B cell (primary cell): ENCODE measurements at regions not wholly inside any gene's neighbourhood (a gene's known extent, or its start where the extent isn't known, plus 50 kb on each side); places are given as distances from the start of the nearest gene placed in this dataset.

ENCODE experiments used
- ATAC-seq: fragments of 200-7000 bp; cut with Tn5 transposase; one replicate; pipeline ENCODE4 v1.10.0; 2021; ENCODE audit warnings: low read depth, mild to moderate bottlenecking, moderate number of reproducible peaks, moderate library complexity
- CTCF ChIA-PET: fragments of 350-600 bp; sonication (Branson Sonifier 250); formaldehyde crosslinking; loops from one replicate; lab custom pipeline; 2021; ENCODE audit warnings: antibody characterized with exemption, inconsistent platforms; lab: Charles Lee
- POLR2A ChIA-PET: fragments of 350-600 bp; sonication (Branson Sonifier 250); formaldehyde crosslinking; loops from one replicate; lab custom pipeline; 2021; ENCODE audit warnings: antibody characterized with exemption; lab: Charles Lee
- DNase-seq: peaks from one replicate; pipeline ENCODE4 v3.0.0; 2013
- H2AFZ ChIP-seq: 2 replicates; pipeline ENCODE4 v1.6.1; 2012; ENCODE audit warnings: mild to moderate bottlenecking, low read depth, low read length; ENCODE audit not compliant: insufficient read depth, poor library complexity, severe bottlenecking
- H3K27ac ChIP-seq, 2 donors: 1 replicate in 1 of 2; 2 replicates in 1 of 2; pipeline ENCODE4 v1.5.1; 2012 to 2013; ENCODE audit warnings: low read length in 2 of 2, mild to moderate bottlenecking in 2 of 2, moderate library complexity in 1 of 2
- H3K27me3 ChIP-seq, 4 experiments: fragments of 200-600 bp in 1 of 4; sonication (generic) in 1 of 4; replicated peaks in 1 of 4; 1 replicate in 2 of 4; 2 replicates in 2 of 4; pipeline versions ENCODE4 v1.6.1 to v1.7.0; 2013 to 2016; ENCODE audit warnings: low read length in 3 of 4, mild to moderate bottlenecking in 2 of 4, mixed read lengths in 1 of 4, moderate library complexity in 1 of 4; ENCODE audit not compliant: insufficient read depth in 4 of 4, control insufficient read depth in 3 of 4; ENCODE audit errors: control extremely low read depth in 1 of 4
- H3K36me3 ChIP-seq, 2 experiments: replicated peaks in 1 of 2; 1 replicate in 1 of 2; 2 replicates in 1 of 2; pipeline versions ENCODE4 v1.6.1 to v1.7.1; 2013; ENCODE audit warnings: low read length in 1 of 2; ENCODE audit not compliant: insufficient read depth in 2 of 2, control insufficient read depth in 1 of 2; ENCODE audit errors: control extremely low read depth in 1 of 2, extremely low read depth in 1 of 2
- H3K4me1 ChIP-seq, 2 donors: fragments of 200-600 bp in 1 of 2; sonication (generic) in 1 of 2; 1 replicate in 1 of 2; 2 replicates in 1 of 2; pipeline versions ENCODE4 v1.5.1 to v1.6.1; 2013 to 2017; ENCODE audit warnings: low read length in 2 of 2; ENCODE audit not compliant: control insufficient read depth in 2 of 2, insufficient read depth in 2 of 2
- H3K4me2 ChIP-seq: replicated peaks from 2 replicates; pipeline ENCODE3; 2012; ENCODE audit warnings: mild to moderate bottlenecking, low read depth, low read length; ENCODE audit not compliant: poor library complexity, severe bottlenecking
- H3K4me3 ChIP-seq, 5 experiments: fragments of 200-600 bp in 1 of 5; sonication (generic) in 1 of 5; 1 replicate in 3 of 5; 2 replicates in 2 of 5; pipeline versions ENCODE4 v1.5.1 to v1.7.0; 2011 to 2016; ENCODE audit warnings: low read length in 4 of 5, mild to moderate bottlenecking in 4 of 5, low read depth in 2 of 5, control low read depth in 1 of 5, moderate library complexity in 1 of 5; ENCODE audit not compliant: insufficient read depth in 1 of 5; ENCODE audit errors: control extremely low read depth in 1 of 5, extremely low read depth in 1 of 5
- H3K79me2 ChIP-seq: fragments of 200-600 bp; sonication (generic); one replicate; pipeline ENCODE4 v1.6.0; 2016; ENCODE audit warnings: low read length; ENCODE audit not compliant: control insufficient read depth, insufficient read depth
- H3K9ac ChIP-seq: fragments of 200-600 bp; sonication (generic); 2 replicates; pipeline ENCODE4 v1.6.1; 2017; ENCODE audit warnings: mild to moderate bottlenecking, low read length, moderate library complexity
- H3K9me3 ChIP-seq, 3 donors: one replicate each; pipeline versions ENCODE4 v1.6.1 to v1.7.1; 2013; ENCODE audit warnings: low read length in 2 of 3; ENCODE audit not compliant: control insufficient read depth in 2 of 3, insufficient read depth in 1 of 3; ENCODE audit errors: control extremely low read depth in 1 of 3
- H4K20me1 ChIP-seq: 2 replicates; pipeline ENCODE4 v1.6.0; 2012; ENCODE audit warnings: mild to moderate bottlenecking, low read length; ENCODE audit not compliant: insufficient read depth, control insufficient read depth, poor library complexity, severe bottlenecking
- H3K27ac Mint-ChIP-seq: one replicate; pipeline ENCODE4 v1.8.0; 2021; ENCODE audit warnings: mixed read lengths
- H3K27me3 Mint-ChIP-seq: one replicate; pipeline ENCODE4 v1.8.0; 2021; ENCODE audit warnings: mixed read lengths
- H3K4me1 Mint-ChIP-seq: one replicate; pipeline ENCODE4 v1.8.0; 2021; ENCODE audit warnings: mixed read lengths
- H3K4me3 Mint-ChIP-seq: one replicate; pipeline ENCODE4 v1.8.0; 2021; ENCODE audit warnings: mixed read lengths
- H3K9me3 Mint-ChIP-seq: one replicate; pipeline ENCODE4 v1.8.0; 2022; ENCODE audit warnings: mixed read lengths; ENCODE audit not compliant: insufficient read depth
- EZH2 ChIP-seq: IDR thresholded peaks from 2 replicates; pipeline ENCODE4 v1.6.1; 2012; ENCODE audit warnings: borderline replicate concordance, low read depth, mild to moderate bottlenecking, moderate library complexity, low read length; ENCODE audit not compliant: insufficient read depth, poor library complexity, severe bottlenecking
- WGBS: methylation state at CpG from one replicate; pipeline ENCODE4 v1.1.5; 2013; ENCODE audit warnings: missing lambda C conversion rate; ENCODE audit not compliant: insufficient coverage; 5-methylcytosine and 5-hydroxymethylcytosine counted together
- intact Hi-C: fragments of 100-400 bp; cut with micrococcal nuclease; formaldehyde crosslinking; loops from one replicate; pipeline ENCODE4 v1.10.0; 2022
- TF ChIP-seq, protein P1 (sequence below): fragments of 200-600 bp; IDR thresholded peaks from one replicate; pipeline ENCODE4 v1.8.0; 2022; ENCODE audit warnings: antibody characterized with exemption, mild to moderate bottlenecking

DNA sequence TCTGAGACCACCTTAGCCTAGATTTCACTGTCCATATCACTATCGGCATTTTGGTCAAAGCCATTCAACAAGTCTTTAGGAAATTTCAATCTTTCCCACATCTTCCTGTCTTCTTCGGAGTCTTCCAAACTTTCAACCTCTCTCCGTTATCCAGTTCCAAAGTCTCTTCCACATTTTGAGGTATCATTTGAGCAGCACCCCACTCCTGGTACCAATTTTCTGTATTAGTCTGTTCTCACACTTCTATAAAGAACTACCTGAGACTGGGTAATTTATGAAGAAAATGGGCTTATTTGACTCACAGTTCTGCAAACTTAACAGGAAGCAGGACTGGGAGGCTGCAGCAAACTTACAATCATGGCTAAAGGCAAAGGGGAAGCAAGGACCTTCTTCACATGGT lies 215.5 kb downstream of the CYLC2 start:
- H3K79me2 ChIP-seq, result no peaks in the 10 kb centered on the region
- H3K4me1 ChIP-seq, result no peaks in the 10 kb centered on the region
- H3K36me3 ChIP-seq, result no peaks in the 10 kb centered on the region
- POLR2A ChIA-PET, result no interaction called here
- H4K20me1 ChIP-seq, result no peaks in the 10 kb centered on the region
- no peaks in the 10 kb centered on the region for H3K27me3 Mint-ChIP-seq
- intact Hi-C loops, result no loop called here
- no peak overlapping the region for H3K9ac ChIP-seq
- WGBS, result 100% methylated on average over 2 of the region's 3 CpGs
- no peak for DNase-seq
- H3K4me1 Mint-ChIP-seq, result no peaks in the 10 kb centered on the region
- H3K27me3 ChIP-seq, result no peaks in the 10 kb centered on the region
- CTCF ChIA-PET, result no interaction called here
- no peak overlapping the region for H3K27ac ChIP-seq
- peaks cover 14% of the 10 kb centered on the region for H3K9me3 Mint-ChIP-seq
- TF ChIP-seq EZH2, result no peak
- TF ChIP-seq, protein P1, sequence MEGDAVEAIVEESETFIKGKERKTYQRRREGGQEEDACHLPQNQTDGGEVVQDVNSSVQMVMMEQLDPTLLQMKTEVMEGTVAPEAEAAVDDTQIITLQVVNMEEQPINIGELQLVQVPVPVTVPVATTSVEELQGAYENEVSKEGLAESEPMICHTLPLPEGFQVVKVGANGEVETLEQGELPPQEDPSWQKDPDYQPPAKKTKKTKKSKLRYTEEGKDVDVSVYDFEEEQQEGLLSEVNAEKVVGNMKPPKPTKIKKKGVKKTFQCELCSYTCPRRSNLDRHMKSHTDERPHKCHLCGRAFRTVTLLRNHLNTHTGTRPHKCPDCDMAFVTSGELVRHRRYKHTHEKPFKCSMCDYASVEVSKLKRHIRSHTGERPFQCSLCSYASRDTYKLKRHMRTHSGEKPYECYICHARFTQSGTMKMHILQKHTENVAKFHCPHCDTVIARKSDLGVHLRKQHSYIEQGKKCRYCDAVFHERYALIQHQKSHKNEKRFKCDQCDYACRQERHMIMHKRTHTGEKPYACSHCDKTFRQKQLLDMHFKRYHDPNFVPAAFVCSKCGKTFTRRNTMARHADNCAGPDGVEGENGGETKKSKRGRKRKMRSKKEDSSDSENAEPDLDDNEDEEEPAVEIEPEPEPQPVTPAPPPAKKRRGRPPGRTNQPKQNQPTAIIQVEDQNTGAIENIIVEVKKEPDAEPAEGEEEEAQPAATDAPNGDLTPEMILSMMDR, result no peak
- no peak overlapping the region for H3K4me3 Mint-ChIP-seq
- peaks cover 0 to 7% (median 0%) of the 10 kb centered on the region in 3 donors for H3K9me3 ChIP-seq
- H3K27ac Mint-ChIP-seq, result no peak overlapping the region
- no peak overlapping the region for H2AFZ ChIP-seq
- H3K4me2 ChIP-seq, result no peak overlapping the region
- no peak for ATAC-seq
- H3K4me3 ChIP-seq, result no peak overlapping the region

DNA sequence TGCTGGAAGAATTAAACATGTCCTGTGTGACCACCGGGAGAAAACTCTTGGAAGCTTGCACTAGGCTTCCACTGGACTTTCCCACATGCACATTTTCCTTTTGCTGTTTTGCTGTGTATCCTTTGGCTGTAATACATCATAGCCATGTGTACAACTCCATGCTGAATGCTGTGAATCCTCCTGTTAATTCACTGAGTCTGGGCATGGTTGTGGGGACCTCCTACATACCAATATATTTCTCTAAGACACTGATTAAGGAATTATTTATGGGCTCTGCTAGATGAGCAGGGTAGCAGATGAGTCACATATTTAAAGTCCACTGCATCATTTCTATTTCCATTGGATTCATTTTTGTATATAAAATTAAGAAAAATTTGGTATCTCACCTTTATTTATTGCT lies 220.1 kb downstream of the CYLC2 start:
- no peaks in the 10 kb centered on the region for H3K27me3 ChIP-seq
- no peaks in the 10 kb centered on the region for H3K27me3 Mint-ChIP-seq
- H3K27ac ChIP-seq, result no peak overlapping the region
- TF ChIP-seq, protein P1, result no peak
- no peak for TF ChIP-seq EZH2
- ChIA-PET POLR2A (no interaction called here), CTCF (no interaction called here)
- peaks cover 13% of the 10 kb centered on the region for H3K9me3 Mint-ChIP-seq
- intact Hi-C loops, result no loop called here
- H3K79me2 ChIP-seq, result no peaks in the 10 kb centered on the region
- H3K9me3 ChIP-seq, result no peaks in the 10 kb centered on the region
- WGBS, result no CpG with 5 or more reads among the region's 1 CpG
- no peak overlapping the region for H3K27ac Mint-ChIP-seq
- no peaks in the 10 kb centered on the region for H4K20me1 ChIP-seq
- DNase-seq, result no peak
- no peak overlapping the region for H3K4me2 ChIP-seq
- no peaks in the 10 kb centered on the region for H3K4me1 Mint-ChIP-seq
- no peak overlapping the region for H3K4me3 ChIP-seq
- H2AFZ ChIP-seq, result no peak overlapping the region
- H3K4me3 Mint-ChIP-seq, result no peak overlapping the region
- ATAC-seq, result no peak
- no peaks in the 10 kb centered on the region for H3K4me1 ChIP-seq
- no peak overlapping the region for H3K9ac ChIP-seq
- no peaks in the 10 kb centered on the region for H3K36me3 ChIP-seq
